H1 (cell line): ENCODE measurements at regions not wholly inside any gene's neighbourhood (a gene's known extent, or its start where the extent isn't known, plus 50 kb on each side); places are given as distances from the start of the nearest gene placed in this dataset.

Source experiments
- BCL11A ChIP-seq, 2 experiments: IDR thresholded peaks; one replicate each; pipeline ENCODE4 v1.6.1; 2011; ENCODE audit warnings: low read depth in 2 of 2, low read length in 2 of 2, mild to moderate bottlenecking in 2 of 2
- TCF12 ChIP-seq: IDR thresholded peaks from 2 replicates; pipeline ENCODE4 v1.6.1; 2011; ENCODE audit warnings: low read depth, mild to moderate bottlenecking, low read length
- ZNF274 ChIP-seq: IDR thresholded peaks from 2 replicates; pipeline ENCODE4 v1.7.0; 2012; ENCODE audit warnings: low read length, borderline replicate concordance; ENCODE audit errors: extremely low read depth
- TF ChIP-seq, protein P1 (sequence below), 3 experiments: IDR thresholded peaks; 1 replicate in 2 of 3; 2 replicates in 1 of 3; pipeline versions ENCODE4 v1.5.1 to v1.6.1; 2011; ENCODE audit warnings: low read length in 3 of 3, mild to moderate bottlenecking in 3 of 3, inconsistent platforms in 2 of 3, low read depth in 1 of 3, moderate library complexity in 1 of 3; ENCODE audit not compliant: insufficient read depth in 1 of 3; ENCODE audit errors: control extremely low read depth in 1 of 3
- TF ChIP-seq, protein P2 (sequence below): IDR thresholded peaks from 2 replicates; pipeline ENCODE4 v1.6.1; 2012; ENCODE audit warnings: low read length, inconsistent platforms

- no peak for TF ChIP-seq BCL11A (IDR thresholded peaks at IDR 0.05; ENCODE audit: low read depth in 2 of 2, low read length in 2 of 2)
- TF ChIP-seq TCF12 = no peak
- TF ChIP-seq, protein P1, sequence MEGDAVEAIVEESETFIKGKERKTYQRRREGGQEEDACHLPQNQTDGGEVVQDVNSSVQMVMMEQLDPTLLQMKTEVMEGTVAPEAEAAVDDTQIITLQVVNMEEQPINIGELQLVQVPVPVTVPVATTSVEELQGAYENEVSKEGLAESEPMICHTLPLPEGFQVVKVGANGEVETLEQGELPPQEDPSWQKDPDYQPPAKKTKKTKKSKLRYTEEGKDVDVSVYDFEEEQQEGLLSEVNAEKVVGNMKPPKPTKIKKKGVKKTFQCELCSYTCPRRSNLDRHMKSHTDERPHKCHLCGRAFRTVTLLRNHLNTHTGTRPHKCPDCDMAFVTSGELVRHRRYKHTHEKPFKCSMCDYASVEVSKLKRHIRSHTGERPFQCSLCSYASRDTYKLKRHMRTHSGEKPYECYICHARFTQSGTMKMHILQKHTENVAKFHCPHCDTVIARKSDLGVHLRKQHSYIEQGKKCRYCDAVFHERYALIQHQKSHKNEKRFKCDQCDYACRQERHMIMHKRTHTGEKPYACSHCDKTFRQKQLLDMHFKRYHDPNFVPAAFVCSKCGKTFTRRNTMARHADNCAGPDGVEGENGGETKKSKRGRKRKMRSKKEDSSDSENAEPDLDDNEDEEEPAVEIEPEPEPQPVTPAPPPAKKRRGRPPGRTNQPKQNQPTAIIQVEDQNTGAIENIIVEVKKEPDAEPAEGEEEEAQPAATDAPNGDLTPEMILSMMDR (IDR thresholded peaks at IDR 0.05; ENCODE audit: control extremely low read depth in 1 of 3, insufficient read depth in 1 of 3, low read depth in 1 of 3, low read length in 3 of 3) = no peak
- no peak for TF ChIP-seq ZNF274
- TF ChIP-seq, protein P2, sequence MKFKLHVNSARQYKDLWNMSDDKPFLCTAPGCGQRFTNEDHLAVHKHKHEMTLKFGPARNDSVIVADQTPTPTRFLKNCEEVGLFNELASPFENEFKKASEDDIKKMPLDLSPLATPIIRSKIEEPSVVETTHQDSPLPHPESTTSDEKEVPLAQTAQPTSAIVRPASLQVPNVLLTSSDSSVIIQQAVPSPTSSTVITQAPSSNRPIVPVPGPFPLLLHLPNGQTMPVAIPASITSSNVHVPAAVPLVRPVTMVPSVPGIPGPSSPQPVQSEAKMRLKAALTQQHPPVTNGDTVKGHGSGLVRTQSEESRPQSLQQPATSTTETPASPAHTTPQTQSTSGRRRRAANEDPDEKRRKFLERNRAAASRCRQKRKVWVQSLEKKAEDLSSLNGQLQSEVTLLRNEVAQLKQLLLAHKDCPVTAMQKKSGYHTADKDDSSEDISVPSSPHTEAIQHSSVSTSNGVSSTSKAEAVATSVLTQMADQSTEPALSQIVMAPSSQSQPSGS = no peak
Observed at GRCh38 chr4:83917572-83917971, 381.7 kb downstream of the GPAT3 start.
